Transverse colon (tissue), 4 donors: ENCODE measurements at regions not wholly inside any gene's neighbourhood (a gene's known extent, or its start where the extent isn't known, plus 50 kb on each side); places are given as distances from the start of the nearest gene placed in this dataset.

Experiments
- DNase-seq: peaks from one replicate; pipeline ENCODE4 v3.0.0-alpha.2; 2019
- H3K27ac ChIP-seq, 4 donors: fragments of 200-600 bp; sonication (generic); 2 replicates each; pipeline ENCODE4 v1.5.1; 2016 to 2018; ENCODE audit warnings: inconsistent platforms in 4 of 4
- H3K27me3 ChIP-seq: fragments of 200-600 bp; sonication (generic); 2 replicates; pipeline ENCODE4 v1.5.1; 2017; ENCODE audit warnings: inconsistent platforms
- H3K36me3 ChIP-seq, 4 donors: fragments of 200-600 bp; sonication (generic); 2 replicates each; pipeline ENCODE4 v1.5.1; 2017 to 2019; ENCODE audit warnings: inconsistent platforms in 4 of 4
- H3K4me1 ChIP-seq, 4 donors: fragments of 200-600 bp; sonication (generic); 2 replicates each; pipeline ENCODE4 v1.5.1; 2017 to 2020; ENCODE audit warnings: inconsistent platforms in 4 of 4
- H3K4me3 ChIP-seq, 4 donors: fragments of 200-600 bp; sonication (generic); 1 replicate in 1 of 4; 2 replicates in 3 of 4; pipeline versions ENCODE4 v1.5.1 to v1.6.1; 2017 to 2019; ENCODE audit warnings: inconsistent platforms in 4 of 4
- H3K9me3 ChIP-seq, 2 donors: fragments of 200-600 bp; sonication (generic); 2 replicates each; pipeline ENCODE4 v1.5.1; 2017 to 2019; ENCODE audit warnings: inconsistent platforms in 2 of 2
- EP300 ChIP-seq: sonication (generic); formaldehyde crosslinking; IDR thresholded peaks from one replicate; pipeline ENCODE4 v1.6.1; 2017; ENCODE audit warnings: antibody characterized with exemption, low read depth
- POLR2A ChIP-seq: fragments of 450-650 bp; IDR thresholded peaks from one replicate; pipeline ENCODE4 v1.6.1; 2016; ENCODE audit warnings: antibody characterized with exemption, mild to moderate bottlenecking, moderate library complexity
- POLR2AphosphoS5 ChIP-seq, 3 donors: sonication (generic); formaldehyde crosslinking; IDR thresholded peaks; one replicate each; pipeline ENCODE4 v1.6.1; 2016; ENCODE audit warnings: antibody characterized with exemption in 3 of 3
- WGBS, 2 donors: methylation state at CpG; one replicate each; pipeline ENCODE4 v1.1.5; 2018; ENCODE audit warnings: low coverage in 1 of 2; 5-methylcytosine and 5-hydroxymethylcytosine counted together
- in situ Hi-C, 4 donors: fragments of 200-750 bp; cut with MboI; loops; one replicate each; pipeline versions ENCODE4 v1.15.0 to v1.15.1; 2017; ENCODE audit warnings: low sequenced_read_pairs in 3 of 4, low pct_ligation_motif_present in 1 of 4, low pct_unique_long_range_greater_than_20kb in 1 of 4
- intact Hi-C: fragments of 100-400 bp; cut with DNase I; formaldehyde crosslinking; loops from one replicate; pipeline ENCODE4 v1.15.1; 2023; ENCODE audit warnings: low total_unique reads
- TF ChIP-seq, protein P1 (sequence below), 5 experiments: fragments of 200-600 bp in 3 of 5; fragments of 450-650 bp in 2 of 5; sonication (generic) in 3 of 5; IDR thresholded peaks; 1 replicate in 2 of 5; 2 replicates in 3 of 5; pipeline ENCODE4 v1.5.1; 2016 to 2017; ENCODE audit warnings: antibody characterized with exemption in 5 of 5, inconsistent platforms in 3 of 5, mild to moderate bottlenecking in 2 of 5, moderate library complexity in 1 of 5

DNA sequence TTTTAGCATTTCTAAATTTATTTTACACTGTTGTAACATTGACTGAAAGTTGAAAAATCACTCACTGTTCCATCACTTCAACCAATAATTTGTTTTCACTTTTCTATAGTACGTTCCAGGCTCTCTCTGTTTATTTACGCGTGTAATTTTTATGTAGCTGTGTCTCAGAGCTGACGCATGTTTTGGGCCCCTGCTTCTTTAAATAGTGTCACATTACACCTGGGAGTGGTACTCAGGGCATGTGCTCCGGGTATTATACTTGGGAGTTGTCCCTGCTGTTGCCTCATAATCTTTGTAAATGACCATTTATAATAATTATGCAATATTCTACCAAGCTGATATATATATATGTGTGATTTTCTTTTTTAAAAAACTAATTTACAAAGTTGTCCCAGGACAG lies 132.8 kb upstream of the CPM start:
- H3K4me3 ChIP-seq, result no peak overlapping the region
- H3K4me1 ChIP-seq, result peaks cover 0 to 17% (median 14%) of the 10 kb centered on the region in 4 donors
- no peak overlapping the region for H3K27ac ChIP-seq
- no peaks in the 10 kb centered on the region for H3K9me3 ChIP-seq
- H3K27me3 ChIP-seq, result no peaks in the 10 kb centered on the region
- no peak for DNase-seq
- WGBS, 2 donors, result 73 to 77% methylated on average over 5 of the region's 5 CpGs
- TF ChIP-seq POLR2A (no peak), POLR2AphosphoS5 (IDR thresholded peaks at IDR 0.05) (no peak), EP300 (no peak)
- TF ChIP-seq, protein P1, sequence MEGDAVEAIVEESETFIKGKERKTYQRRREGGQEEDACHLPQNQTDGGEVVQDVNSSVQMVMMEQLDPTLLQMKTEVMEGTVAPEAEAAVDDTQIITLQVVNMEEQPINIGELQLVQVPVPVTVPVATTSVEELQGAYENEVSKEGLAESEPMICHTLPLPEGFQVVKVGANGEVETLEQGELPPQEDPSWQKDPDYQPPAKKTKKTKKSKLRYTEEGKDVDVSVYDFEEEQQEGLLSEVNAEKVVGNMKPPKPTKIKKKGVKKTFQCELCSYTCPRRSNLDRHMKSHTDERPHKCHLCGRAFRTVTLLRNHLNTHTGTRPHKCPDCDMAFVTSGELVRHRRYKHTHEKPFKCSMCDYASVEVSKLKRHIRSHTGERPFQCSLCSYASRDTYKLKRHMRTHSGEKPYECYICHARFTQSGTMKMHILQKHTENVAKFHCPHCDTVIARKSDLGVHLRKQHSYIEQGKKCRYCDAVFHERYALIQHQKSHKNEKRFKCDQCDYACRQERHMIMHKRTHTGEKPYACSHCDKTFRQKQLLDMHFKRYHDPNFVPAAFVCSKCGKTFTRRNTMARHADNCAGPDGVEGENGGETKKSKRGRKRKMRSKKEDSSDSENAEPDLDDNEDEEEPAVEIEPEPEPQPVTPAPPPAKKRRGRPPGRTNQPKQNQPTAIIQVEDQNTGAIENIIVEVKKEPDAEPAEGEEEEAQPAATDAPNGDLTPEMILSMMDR (IDR thresholded peaks at IDR 0.05), result no peak
- in situ Hi-C loops (loop anchor here in 1 of 4 donors (25.0 kb wide), 1 partner anchor 203 kb away; no protein-coding TSS in a partner anchor), intact Hi-C loops (no loop called here)
- no peaks in the 10 kb centered on the region for H3K36me3 ChIP-seq

DNA sequence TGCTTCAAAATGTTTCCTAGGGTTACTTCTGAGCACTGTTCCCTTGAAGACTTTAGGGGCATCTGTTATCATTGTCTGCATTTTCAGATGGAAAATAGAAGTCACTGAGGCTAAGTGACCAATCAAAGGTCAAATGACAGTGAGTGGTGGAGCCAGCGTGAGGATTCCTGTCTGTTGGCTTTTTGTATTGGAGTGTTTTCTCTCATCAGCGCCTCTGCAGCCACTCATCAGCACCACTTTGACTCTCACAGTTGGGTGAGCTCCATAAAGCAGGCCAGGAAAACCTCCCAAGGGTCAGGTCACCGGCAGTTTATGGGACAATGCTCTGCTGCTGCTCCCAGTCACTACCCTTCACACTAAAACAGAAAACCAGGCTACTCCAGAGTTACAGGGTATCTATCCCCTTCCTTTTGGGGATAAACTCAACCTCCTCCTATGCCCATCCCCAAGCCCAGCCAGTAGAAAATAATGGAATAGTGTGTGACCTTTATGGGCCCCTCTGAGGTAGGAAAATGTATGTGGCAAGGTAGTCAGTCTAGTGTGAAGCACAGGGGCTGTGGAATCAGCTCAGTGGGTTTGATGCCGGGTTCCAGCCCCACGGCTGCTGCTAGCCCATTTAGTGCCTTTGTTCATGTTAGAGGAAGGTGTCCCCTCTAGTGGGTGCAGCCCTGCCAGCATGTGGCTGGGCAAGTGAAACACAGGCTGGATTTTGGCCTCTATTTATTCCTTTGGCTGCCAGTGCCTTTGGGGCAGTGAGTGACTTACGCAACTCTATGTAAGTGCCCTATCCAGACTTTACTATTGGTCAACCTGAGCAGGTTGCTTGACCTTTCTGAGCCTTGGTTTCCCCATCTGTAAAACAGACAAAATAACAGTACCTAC lies 133.8 kb upstream of the CPM start:
- Histone ChIP-seq H3K27me3 (no peaks in the 10 kb centered on the region), H3K27ac (no peak overlapping the region), H3K4me1 (peaks cover 0 to 20% (median 14%) of the 10 kb centered on the region in 4 donors), H3K36me3 (no peaks in the 10 kb centered on the region), H3K4me3 (no peak overlapping the region), H3K9me3 (no peaks in the 10 kb centered on the region)
- WGBS, 2 donors, result 90 to 100% methylated on average over 1 to 6 of the region's 6 CpGs
- DNase-seq, result no peak
- intact Hi-C loops, result no loop called here
- TF ChIP-seq EP300 (no peak), POLR2A (no peak), POLR2AphosphoS5 (IDR thresholded peaks at IDR 0.05) (no peak)
- TF ChIP-seq, protein P1 (IDR thresholded peaks at IDR 0.05), result no peak
- in situ Hi-C loops, result loop anchor here in 1 of 4 donors (25.0 kb wide), 1 partner anchor 204 kb away; no protein-coding TSS in a partner anchor

DNA sequence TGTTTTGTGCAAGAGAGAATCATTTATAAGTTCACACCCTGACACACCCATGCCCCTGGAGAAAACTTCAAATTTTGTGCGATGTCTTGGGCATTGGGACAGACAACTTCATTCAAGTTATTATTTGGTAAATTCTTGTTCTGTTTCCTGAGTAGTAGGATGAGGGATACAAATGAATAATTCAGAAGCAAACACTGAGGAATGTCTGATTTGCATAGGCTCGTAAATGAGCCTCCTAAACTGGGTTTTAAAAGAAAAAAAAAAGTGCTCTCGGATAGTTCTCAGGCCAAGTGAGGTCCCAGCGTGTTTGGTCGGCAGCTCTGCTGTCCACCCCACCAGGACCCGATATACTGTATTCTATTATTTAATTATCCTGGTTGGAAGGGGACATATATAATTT lies 134.7 kb upstream of the CPM start:
- WGBS, 2 donors, result 81 to 93% methylated on average over 6 of the region's 6 CpGs
- in situ Hi-C loops, result loop anchor here in 1 of 4 donors (25.0 kb wide), 1 partner anchor 205 kb away; no protein-coding TSS in a partner anchor

DNA sequence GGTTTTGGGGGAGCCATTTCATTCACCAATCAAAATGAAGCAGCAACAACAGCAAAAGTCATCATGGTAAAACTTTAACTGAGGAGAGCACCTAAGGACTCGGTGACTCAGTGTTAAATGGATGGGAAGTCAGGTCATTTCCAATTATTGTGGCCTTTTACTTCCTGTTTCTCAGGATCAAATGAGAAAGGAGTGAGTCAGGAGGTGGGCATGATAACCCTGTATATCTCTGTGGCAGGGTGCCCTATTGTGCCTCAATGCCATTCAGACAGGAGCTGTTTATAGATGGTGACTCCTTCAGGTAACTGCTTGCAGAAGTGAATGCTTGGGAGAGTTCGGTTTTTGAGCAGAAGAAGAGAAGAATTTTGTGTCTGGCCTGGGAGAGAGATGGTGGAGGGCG lies 135.5 kb upstream of the CPM start:
- in situ Hi-C loops, result loop anchor here in 1 of 4 donors (25.0 kb wide), 1 partner anchor 206 kb away; no protein-coding TSS in a partner anchor
- Histone ChIP-seq H3K4me1 (peaks cover 0 to 20% (median 14%) of the 10 kb centered on the region in 4 donors), H3K9me3 (no peaks in the 10 kb centered on the region), H3K27me3 (no peaks in the 10 kb centered on the region), H3K4me3 (no peak overlapping the region), H3K36me3 (no peaks in the 10 kb centered on the region), H3K27ac (peak overlapping the region; percentile 41 to 56 (median 50))
- TF ChIP-seq POLR2AphosphoS5 (IDR thresholded peaks at IDR 0.05) (peak in 2 of 3 donors; percentile 20 to 69), EP300 (no peak)
- WGBS, 2 donors, result 50 to 72% methylated on average over 1 to 3 of the region's 3 CpGs
- peak; percentile 59 for DNase-seq
- intact Hi-C loops, result no loop called here

More for the DNA sequence above, 134.7 kb upstream of the CPM start:
- H3K36me3 ChIP-seq, result no peaks in the 10 kb centered on the region
- intact Hi-C loops, result no loop called here
- no peaks in the 10 kb centered on the region for H3K9me3 ChIP-seq
- TF ChIP-seq POLR2AphosphoS5 (IDR thresholded peaks at IDR 0.05) (no peak), POLR2A (no peak), EP300 (no peak)
- TF ChIP-seq, protein P1 (IDR thresholded peaks at IDR 0.05), result no peak
- H3K27me3 ChIP-seq, result no peaks in the 10 kb centered on the region
- H3K4me3 ChIP-seq, result no peak overlapping the region
- DNase-seq, result no peak
- peaks cover 0 to 20% (median 14%) of the 10 kb centered on the region in 4 donors for H3K4me1 ChIP-seq
- no peak overlapping the region for H3K27ac ChIP-seq
